ENCODE measurements at regions not wholly inside any gene's neighbourhood (a gene's known extent, or its start where the extent isn't known, plus 50 kb on each side); places are given as distances from the start of the nearest gene placed in this dataset.

GRCh38 chr10:28354511-28354910 lies 51.6 kb upstream of the MPP7 start:
- no peaks in the 10 kb centered on the region for H3K27me3 ChIP-seq
- no peak for ATAC-seq
- intact Hi-C loops (cut with DNase I), result no loop called here
- H3K9me3 ChIP-seq, result no peaks in the 10 kb centered on the region
- H3K36me3 ChIP-seq, result no peaks in the 10 kb centered on the region
- DNase-seq, result no peak
- H3K4me1 ChIP-seq, result no peaks in the 10 kb centered on the region
- no peak overlapping the region for H3K4me3 ChIP-seq
- no peak overlapping the region for H3K27ac ChIP-seq
- no peak for TF ChIP-seq CTCF (IDR thresholded peaks at IDR 0.05)

DNA sequence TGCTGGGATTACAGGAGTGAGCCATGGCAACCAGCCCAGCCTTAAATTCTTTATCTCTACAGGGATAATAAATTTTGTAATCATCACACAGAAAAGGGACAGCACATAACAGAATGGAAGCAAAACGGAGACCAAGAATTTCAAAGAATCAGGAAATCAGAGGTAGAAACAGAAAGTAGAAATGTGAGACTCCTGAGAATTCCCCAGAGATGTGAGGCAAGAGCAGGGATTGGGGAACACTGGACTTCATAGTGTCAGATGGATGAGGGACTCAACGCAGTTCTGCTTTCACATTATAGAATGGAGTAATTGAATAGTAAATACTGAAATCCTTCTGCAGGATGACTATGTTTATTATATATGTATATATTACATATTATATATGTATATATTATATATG lies 52.5 kb upstream of the MPP7 start:
- Histone ChIP-seq H3K27me3 (no peaks in the 10 kb centered on the region), H3K9me3 (no peaks in the 10 kb centered on the region), H3K36me3 (no peaks in the 10 kb centered on the region), H3K4me1 (no peaks in the 10 kb centered on the region), H3K4me3 (no peak overlapping the region), H3K27ac (no peak overlapping the region)
- no peak for ATAC-seq
- no peak for TF ChIP-seq CTCF (IDR thresholded peaks at IDR 0.05)
- no peak for DNase-seq
- intact Hi-C loops (cut with DNase I), result no loop called here

DNA sequence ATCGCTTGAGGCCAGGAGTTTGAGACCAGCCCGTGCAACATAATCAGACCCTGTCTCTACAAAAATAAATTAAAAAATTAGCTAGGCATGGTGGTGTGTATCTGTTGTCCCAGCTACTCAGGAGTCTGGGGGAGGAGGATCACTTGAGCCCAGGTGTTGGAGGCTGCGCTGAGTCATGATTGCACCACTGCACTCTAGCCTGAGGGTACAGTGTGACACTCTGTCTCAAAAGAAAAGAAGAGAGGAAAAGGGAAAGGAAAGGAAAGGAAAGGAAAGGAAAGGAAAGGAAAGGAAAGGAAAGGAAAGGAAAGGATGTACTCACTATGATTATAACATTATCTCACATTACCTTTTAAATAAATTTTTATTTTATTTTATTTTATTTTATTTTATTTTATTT lies 56.5 kb upstream of the MPP7 start:
- intact Hi-C loops (cut with DNase I), result no loop called here
- no peak for TF ChIP-seq CTCF (IDR thresholded peaks at IDR 0.05)
- Histone ChIP-seq H3K27ac (no peak overlapping the region), H3K9me3 (no peaks in the 10 kb centered on the region), H3K36me3 (no peaks in the 10 kb centered on the region), H3K4me3 (no peak overlapping the region), H3K27me3 (no peaks in the 10 kb centered on the region), H3K4me1 (no peaks in the 10 kb centered on the region)
- ATAC-seq (no peak), DNase-seq (no peak)

DNA sequence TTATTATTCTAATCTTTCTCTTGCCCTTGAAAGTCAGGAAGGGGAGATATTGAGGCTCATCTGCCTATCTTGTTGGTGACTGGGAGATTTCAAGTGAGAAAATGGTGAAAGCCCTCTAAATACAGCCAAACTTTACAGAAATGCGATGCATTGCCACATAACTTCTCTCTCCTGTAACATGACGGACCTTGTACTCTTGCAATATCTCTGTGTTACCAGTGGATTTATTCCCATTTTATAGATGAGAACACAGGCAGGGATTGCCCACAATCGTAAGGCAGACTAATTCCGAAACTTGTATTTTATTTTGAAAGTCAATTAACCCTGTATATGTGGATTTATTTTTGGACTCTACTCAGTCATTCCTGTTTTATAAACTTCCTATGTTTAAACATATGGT lies 57.3 kb upstream of the MPP7 start:
- ATAC-seq (no peak), DNase-seq (no peak)
- Histone ChIP-seq H3K9me3 (no peaks in the 10 kb centered on the region), H3K27me3 (no peaks in the 10 kb centered on the region), H3K36me3 (no peaks in the 10 kb centered on the region), H3K27ac (no peak overlapping the region), H3K4me3 (no peak overlapping the region), H3K4me1 (no peaks in the 10 kb centered on the region)
- intact Hi-C loops (cut with DNase I), result no loop called here
- no peak for TF ChIP-seq CTCF (IDR thresholded peaks at IDR 0.05)

GRCh38 chr10:28363376-28363775 lies 60.5 kb upstream of the MPP7 start:
- Histone ChIP-seq H3K27me3 (no peaks in the 10 kb centered on the region), H3K27ac (no peak overlapping the region), H3K4me3 (no peak overlapping the region), H3K4me1 (peaks cover 15% of the 10 kb centered on the region), H3K9me3 (no peaks in the 10 kb centered on the region), H3K36me3 (no peaks in the 10 kb centered on the region)
- no peak for TF ChIP-seq CTCF (IDR thresholded peaks at IDR 0.05)
- DNase-seq (no peak), ATAC-seq (no peak)
- intact Hi-C loops (cut with DNase I), result no loop called here

DNA sequence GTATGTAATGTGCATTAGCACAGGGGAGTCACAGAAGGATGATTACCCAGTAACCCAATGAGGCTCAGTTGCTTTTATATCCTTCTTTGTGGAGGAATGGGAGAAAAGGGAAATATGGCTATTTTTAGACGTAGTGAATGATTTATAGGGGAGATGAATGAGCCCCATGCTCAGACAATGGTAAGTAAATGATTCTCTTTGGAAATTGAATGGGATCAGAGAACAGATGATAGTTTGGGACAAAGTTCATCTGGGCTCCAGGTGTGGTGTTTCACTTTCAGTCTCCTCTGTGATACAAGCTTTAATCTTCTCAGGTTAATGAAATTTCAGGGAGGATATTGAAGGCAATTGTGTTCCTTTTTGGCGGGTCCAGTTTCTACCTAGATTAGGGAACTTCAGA lies 63.0 kb upstream of the MPP7 start:
- H3K36me3 ChIP-seq, result no peaks in the 10 kb centered on the region
- H3K4me1 ChIP-seq, result peaks cover 17% of the 10 kb centered on the region
- DNase-seq, result no peak
- ATAC-seq, result no peak
- intact Hi-C loops (cut with DNase I), result no loop called here
- no peaks in the 10 kb centered on the region for H3K27me3 ChIP-seq
- no peaks in the 10 kb centered on the region for H3K9me3 ChIP-seq
- no peak overlapping the region for H3K27ac ChIP-seq
- no peak overlapping the region for H3K4me3 ChIP-seq
- no peak for TF ChIP-seq CTCF (IDR thresholded peaks at IDR 0.05)

All from upper lobe of right lung (tissue), 1 donor.